ENCODE measurements at regions not wholly inside any gene's neighbourhood (a gene's known extent, or its start where the extent isn't known, plus 50 kb on each side); places are given as distances from the start of the nearest gene placed in this dataset.

DNA sequence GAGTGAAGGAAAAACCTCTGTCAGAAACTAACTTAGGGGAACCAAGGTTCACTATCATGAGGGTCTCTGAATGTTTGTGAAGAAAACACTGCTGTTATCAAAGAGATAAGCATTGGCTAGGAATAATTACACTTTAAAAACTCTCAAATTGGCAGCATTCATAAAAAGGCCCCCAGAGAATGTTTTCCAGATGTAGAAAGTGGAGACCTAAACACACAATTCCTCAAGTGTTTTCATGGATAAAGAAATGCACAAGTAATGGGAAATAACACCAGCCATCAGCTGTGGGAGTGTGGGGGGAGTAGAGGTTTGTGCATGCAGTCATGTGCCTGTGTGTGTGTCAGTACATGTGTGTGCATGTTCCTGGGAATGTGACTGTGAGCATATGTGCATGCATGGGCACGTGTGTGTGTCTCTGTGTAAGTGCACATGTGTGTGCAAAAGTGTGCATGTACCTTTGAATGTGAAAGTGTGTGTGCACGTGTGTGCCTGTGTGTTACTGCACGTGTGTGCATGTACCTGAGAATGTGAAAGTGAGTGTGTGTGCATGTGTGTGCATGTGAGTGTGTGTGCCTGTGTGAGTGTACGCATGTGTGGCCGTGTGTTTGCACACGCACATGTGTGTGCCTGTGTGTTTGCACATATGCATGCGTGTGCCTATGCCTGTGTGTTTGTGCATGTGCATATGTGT lies 854.3 kb upstream of the SALL3 start:
- no peak for DNase-seq (ENCODE audit: extremely low spot score)

DNA sequence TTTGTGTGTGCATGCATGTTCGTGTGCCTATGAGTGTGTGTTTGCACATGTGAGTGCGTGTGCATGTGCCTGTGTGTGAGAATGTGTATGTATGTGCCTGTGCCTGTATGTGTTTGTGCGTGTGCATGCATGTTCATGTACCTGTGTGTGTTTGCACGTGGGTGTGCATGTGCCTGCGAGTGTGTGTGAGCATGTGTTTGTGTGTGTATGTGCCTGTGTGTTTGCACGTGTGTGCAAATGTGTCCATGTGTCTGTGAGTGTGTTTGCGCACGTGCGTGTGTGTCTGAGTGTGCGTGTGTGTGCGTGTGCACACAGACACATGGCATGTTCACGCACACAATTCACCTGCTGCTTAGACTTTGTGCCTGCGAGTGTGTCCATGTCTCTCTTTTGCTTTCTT lies 853.5 kb upstream of the SALL3 start:
- Histone ChIP-seq H3K27ac (ENCODE audit: low read depth) (no peak overlapping the region), H3K36me3 (ENCODE audit: insufficient read depth) (no peaks in the 10 kb centered on the region), H3K4me1 (ENCODE audit: insufficient read depth) (no peaks in the 10 kb centered on the region), H3K4me3 (ENCODE audit: low read depth, low read length) (no peak overlapping the region)
- no peak for DNase-seq (ENCODE audit: extremely low spot score)
- 94% methylated on average over 13 of the region's 13 CpGs for WGBS

More for the DNA sequence above, 854.3 kb upstream of the SALL3 start:
- WGBS = 93% methylated on average over 7 of the region's 7 CpGs
- Histone ChIP-seq H3K4me3 (ENCODE audit: low read depth, low read length) (no peak overlapping the region), H3K27ac (ENCODE audit: low read depth) (no peak overlapping the region), H3K36me3 (ENCODE audit: insufficient read depth) (no peaks in the 10 kb centered on the region), H3K4me1 (ENCODE audit: insufficient read depth) (no peaks in the 10 kb centered on the region)

DNA sequence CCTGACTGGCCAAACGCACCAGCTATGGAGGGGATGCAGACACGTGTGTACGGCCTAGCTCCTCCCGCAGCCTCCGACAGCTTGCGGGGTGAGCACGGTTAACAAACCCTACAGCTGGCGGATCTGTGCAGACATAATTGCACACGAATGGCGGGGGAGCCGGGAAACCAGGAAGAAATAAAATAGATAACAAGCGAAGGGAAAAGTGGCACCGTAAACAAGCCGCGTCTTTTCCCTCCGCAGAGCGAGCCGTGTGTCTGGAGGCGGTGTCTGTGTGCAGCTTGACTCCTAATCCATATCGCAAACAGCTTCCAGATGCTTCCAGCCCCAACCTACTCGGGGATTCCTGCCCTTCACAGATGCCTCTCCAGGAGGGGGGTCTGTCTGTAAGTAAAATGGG lies 853.1 kb upstream of the SALL3 start:
- no peaks in the 10 kb centered on the region for H3K36me3 ChIP-seq (ENCODE audit: insufficient read depth)
- 32% methylated on average over 21 of the region's 21 CpGs for WGBS
- no peak overlapping the region for H3K27ac ChIP-seq (ENCODE audit: low read depth)
- DNase-seq (ENCODE audit: extremely low spot score) = no peak
- H3K4me3 ChIP-seq (ENCODE audit: low read depth, low read length) = no peak overlapping the region
- no peaks in the 10 kb centered on the region for H3K4me1 ChIP-seq (ENCODE audit: insufficient read depth)

DNA sequence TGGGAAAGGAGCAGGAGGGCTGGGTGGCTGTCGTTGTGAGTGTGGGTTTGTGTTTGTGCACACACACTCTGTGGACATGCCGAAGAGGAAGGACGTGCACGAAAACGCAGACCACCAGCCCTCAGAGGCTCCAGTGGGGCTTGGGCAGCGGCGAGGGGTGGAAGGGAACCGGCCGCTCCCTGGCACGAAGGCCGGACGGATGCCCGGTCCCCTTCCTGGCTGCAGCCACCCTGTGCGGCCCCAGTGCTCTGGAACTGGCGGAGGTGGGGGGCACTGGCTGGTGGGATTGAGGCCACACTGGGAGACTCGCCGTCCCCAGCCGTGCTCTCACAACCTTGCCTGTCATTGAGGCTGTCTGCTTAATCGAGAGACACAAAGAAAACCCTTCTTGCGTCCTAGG lies 852.6 kb upstream of the SALL3 start:
- Histone ChIP-seq H3K4me1 (ENCODE audit: insufficient read depth) (no peaks in the 10 kb centered on the region), H3K27ac (ENCODE audit: low read depth) (no peak overlapping the region)
- WGBS = 79% methylated on average over 20 of the region's 20 CpGs

DNA sequence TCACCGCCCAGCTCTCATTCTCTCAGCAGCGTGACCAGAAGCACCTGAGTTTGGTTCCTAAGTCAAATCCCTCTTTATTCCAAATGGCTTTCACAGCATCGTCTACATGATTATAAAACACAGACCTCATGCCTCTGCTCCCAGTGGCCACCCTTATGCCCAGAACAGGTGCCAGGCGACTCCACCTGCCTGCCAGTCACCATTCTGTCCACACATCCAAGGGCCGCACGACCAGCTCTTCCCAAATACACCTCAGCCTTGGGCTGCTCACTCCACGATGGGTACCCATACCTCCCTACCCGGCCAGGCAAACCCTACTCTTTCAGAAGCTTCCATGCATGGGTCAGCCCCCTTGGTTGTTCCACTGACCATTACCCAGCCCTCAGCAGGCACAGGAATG lies 851.6 kb upstream of the SALL3 start:
- no peaks in the 10 kb centered on the region for H3K36me3 ChIP-seq (ENCODE audit: insufficient read depth)
- DNase-seq (ENCODE audit: extremely low spot score) = no peak
- WGBS = 87% methylated on average over 8 of the region's 8 CpGs
- H3K27ac ChIP-seq (ENCODE audit: low read depth) = no peak overlapping the region
- no peaks in the 10 kb centered on the region for H3K4me1 ChIP-seq (ENCODE audit: insufficient read depth)
- H3K4me3 ChIP-seq (ENCODE audit: low read depth, low read length) = no peak overlapping the region

More for the DNA sequence above, 852.6 kb upstream of the SALL3 start:
- Histone ChIP-seq H3K4me3 (ENCODE audit: low read depth, low read length) (no peak overlapping the region), H3K36me3 (ENCODE audit: insufficient read depth) (no peaks in the 10 kb centered on the region)
- DNase-seq (ENCODE audit: extremely low spot score) = no peak

DNA sequence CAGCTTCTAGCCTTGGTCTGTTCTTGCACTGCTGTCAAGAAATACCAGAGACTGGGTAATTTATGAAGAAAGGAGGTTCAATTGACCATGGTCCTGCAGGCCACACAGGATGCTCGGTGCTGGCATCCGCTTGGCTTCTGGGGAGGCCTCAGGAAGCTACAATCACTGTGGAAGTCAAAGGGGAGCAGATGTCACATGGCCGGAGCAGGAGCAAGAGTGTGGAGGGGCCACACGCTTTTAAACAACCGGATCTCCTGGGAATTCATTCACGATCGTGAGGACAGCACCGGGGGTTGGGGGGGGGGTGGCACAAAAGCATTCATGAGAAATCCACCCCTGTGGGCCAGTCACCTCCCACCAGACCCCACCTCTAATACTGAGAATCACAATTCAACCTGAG lies 850.4 kb upstream of the SALL3 start:
- Histone ChIP-seq H3K27ac (ENCODE audit: low read depth) (no peak overlapping the region), H3K36me3 (ENCODE audit: insufficient read depth) (no peaks in the 10 kb centered on the region), H3K4me3 (ENCODE audit: low read depth, low read length) (no peak overlapping the region), H3K4me1 (ENCODE audit: insufficient read depth) (no peaks in the 10 kb centered on the region)
- DNase-seq (ENCODE audit: extremely low spot score) = no peak
- 86% methylated on average over 8 of the region's 8 CpGs for WGBS

DNA sequence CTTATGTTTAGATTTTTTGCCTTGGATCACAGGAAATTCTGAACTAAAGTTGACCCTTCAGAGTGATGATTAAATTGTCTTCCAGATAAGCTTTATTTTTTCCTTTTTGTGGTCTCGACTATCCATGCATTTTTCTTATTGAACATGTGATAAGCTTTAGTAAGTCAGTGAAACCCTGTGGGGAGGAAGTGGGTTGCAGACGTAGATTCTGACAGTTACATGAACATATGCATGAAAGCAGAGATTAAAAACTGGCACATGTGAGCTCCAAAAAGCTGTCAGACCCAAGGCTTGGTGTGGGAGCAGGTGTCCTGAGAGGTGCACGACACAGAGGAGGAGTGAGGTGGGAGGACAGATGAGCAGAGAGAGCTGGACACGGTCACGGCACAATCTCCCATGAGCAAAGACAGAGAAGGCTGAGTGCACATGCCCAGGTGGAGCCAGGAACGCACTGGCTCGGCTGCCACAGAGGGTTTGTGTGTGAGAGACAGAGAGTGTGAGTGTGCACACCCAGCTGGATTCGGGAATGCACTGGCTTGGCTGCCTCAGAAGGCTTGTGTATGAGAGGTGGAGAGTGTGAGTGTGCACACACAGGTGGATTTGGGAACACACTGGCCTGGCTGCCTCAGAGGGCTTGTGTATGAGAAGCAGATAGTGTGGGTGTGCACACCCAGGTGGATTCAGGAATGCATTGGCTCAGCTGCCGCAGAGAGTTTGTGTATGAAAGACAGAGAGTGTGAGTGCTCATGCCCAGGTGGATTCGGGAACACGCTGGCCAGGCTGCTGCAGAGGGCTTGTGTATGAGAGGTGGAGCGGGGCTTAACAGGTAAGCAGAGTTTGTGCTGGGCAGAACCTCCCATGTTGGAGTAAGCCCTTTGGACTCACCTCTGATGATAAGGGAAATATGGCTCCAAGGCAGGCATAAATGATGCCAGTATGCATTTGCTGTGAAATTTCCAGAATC lies 849.1 kb upstream of the SALL3 start:
- 44% methylated on average over 12 of the region's 12 CpGs for WGBS
- Histone ChIP-seq H3K27ac (ENCODE audit: low read depth) (no peak overlapping the region), H3K4me1 (ENCODE audit: insufficient read depth) (no peaks in the 10 kb centered on the region), H3K36me3 (ENCODE audit: insufficient read depth) (no peaks in the 10 kb centered on the region), H3K4me3 (ENCODE audit: low read depth, low read length) (no peak overlapping the region)
- no peak for DNase-seq (ENCODE audit: extremely low spot score)

DNA sequence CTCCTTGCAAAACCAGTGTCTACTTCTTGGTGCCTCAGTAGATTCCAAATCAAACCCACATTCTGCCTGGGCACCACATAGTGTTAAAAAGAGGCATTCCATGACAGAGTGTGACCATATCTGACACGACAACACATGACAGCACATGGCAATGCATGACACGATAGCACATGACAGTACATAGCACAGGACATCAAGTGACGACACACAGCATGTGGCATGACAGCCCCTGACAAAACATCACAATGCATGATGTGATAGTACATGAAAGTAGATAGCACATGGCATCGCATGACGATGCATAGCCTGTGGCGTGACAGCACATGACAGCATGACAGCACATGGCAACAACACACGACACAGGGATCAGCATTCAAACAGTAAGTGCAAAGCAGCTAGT lies 845.9 kb upstream of the SALL3 start:
- 84% methylated on average over 7 of the region's 7 CpGs for WGBS
- no peaks in the 10 kb centered on the region for H3K36me3 ChIP-seq (ENCODE audit: insufficient read depth)
- no peak overlapping the region for H3K4me3 ChIP-seq (ENCODE audit: low read depth, low read length)
- DNase-seq (ENCODE audit: extremely low spot score) = no peak
- H3K27ac ChIP-seq (ENCODE audit: low read depth) = no peak overlapping the region
- H3K4me1 ChIP-seq (ENCODE audit: insufficient read depth) = no peaks in the 10 kb centered on the region

DNA sequence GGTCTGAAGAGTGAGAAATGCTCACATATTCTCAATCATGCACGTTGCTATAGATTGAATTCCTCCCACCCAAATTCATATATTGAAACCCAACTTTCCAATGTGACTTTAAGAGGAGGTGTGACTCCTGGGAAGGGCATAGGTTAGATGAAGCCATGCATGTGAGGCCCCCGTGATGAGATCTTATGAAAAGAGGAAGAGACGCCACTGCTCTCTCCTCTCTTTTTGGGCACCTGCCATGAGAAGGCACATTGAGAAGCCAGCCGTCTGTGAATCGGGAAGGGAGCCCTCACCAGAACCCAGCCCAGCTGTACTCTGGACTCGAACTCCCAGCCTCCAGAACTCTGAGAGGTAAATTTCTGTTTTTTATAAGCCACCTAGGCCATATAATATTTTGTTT lies 842.6 kb upstream of the SALL3 start:
- Histone ChIP-seq H3K27ac (ENCODE audit: low read depth) (no peak overlapping the region), H3K4me3 (ENCODE audit: low read depth, low read length) (no peak overlapping the region), H3K4me1 (ENCODE audit: insufficient read depth) (no peaks in the 10 kb centered on the region), H3K36me3 (ENCODE audit: insufficient read depth) (no peaks in the 10 kb centered on the region)
- no peak for DNase-seq (ENCODE audit: extremely low spot score)
- WGBS = 85% methylated on average over 6 of the region's 6 CpGs

DNA sequence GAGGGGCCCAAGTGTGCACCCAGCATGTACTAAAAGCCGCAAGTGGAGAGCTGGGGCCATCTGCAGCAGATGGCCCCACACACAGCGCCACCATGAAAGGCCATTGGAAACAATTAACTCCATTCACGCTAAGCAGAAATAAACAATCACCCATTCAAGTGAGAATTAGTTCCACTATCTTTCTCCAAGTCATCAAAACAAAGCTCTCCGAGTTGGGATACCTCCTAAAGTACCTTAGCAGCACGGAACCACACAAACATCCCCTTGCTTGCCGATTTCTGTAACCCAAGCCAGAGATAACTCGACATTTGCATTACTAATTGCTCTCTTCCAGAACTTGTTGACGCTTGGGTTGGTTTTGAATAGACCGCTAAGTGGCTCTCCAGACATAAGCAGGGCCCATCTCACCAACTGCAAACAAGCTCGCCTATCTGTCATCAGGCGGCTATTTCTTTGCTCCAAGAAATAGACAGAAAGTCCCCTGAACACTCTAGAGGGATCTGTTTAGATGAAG lies 840.6 kb upstream of the SALL3 start:
- WGBS = 55% methylated on average over 11 of the region's 11 CpGs
- Histone ChIP-seq H3K36me3 (ENCODE audit: insufficient read depth) (no peaks in the 10 kb centered on the region), H3K27ac (ENCODE audit: low read depth) (no peak overlapping the region), H3K4me3 (ENCODE audit: low read depth, low read length) (no peak overlapping the region), H3K4me1 (ENCODE audit: insufficient read depth) (no peaks in the 10 kb centered on the region)
- no peak for DNase-seq (ENCODE audit: extremely low spot score)

DNA sequence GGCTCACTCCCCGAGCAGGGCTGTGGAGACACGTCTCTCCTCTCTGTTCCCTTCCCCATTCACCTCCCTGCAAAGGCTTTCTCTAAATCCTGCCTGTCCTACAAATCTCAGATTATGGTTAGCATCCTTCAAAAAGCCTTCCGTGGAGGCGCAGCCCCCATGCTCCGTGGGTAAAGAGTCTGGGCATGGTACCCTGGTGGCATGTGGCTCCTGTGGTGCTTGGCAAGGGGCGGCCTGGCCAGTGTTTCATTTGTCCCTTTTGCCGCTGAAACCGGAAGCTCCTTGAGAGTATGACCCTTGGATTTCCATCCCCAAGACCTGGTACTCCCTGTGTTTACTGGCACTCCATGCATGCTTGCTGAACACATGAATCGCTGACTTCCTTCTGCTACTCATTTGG lies 839.3 kb upstream of the SALL3 start:
- DNase-seq (ENCODE audit: extremely low spot score) = no peak
- Histone ChIP-seq H3K27ac (ENCODE audit: low read depth) (no peak overlapping the region), H3K4me3 (ENCODE audit: low read depth, low read length) (no peak overlapping the region), H3K4me1 (ENCODE audit: insufficient read depth) (no peaks in the 10 kb centered on the region), H3K36me3 (ENCODE audit: insufficient read depth) (no peaks in the 10 kb centered on the region)
- 87% methylated on average over 9 of the region's 9 CpGs for WGBS

DNA sequence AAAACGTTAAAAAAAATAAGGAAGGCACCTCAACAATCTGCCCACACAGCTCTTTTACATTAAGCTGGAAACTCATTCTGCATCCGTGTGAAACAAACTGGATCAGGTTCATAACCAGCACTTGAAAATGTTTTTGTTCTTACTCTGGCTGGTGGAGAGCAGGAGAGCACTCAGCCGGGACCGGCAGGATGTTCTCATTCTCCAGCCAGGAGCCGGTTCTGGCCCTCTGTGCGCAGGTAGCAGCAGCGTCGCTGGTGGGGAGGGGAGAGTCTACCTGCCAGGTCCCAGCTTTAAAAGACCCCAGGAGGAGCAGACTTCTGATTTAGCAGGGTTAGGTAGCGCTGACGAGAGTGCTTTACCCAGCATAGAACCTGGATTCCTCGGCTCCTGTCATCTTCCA lies 834.9 kb upstream of the SALL3 start:
- no peak for DNase-seq (ENCODE audit: extremely low spot score)
- WGBS = 68% methylated on average over 11 of the region's 11 CpGs
- Histone ChIP-seq H3K4me3 (ENCODE audit: low read depth, low read length) (no peak overlapping the region), H3K27ac (ENCODE audit: low read depth) (no peak overlapping the region), H3K4me1 (ENCODE audit: insufficient read depth) (no peaks in the 10 kb centered on the region), H3K36me3 (ENCODE audit: insufficient read depth) (no peaks in the 10 kb centered on the region)

DNA sequence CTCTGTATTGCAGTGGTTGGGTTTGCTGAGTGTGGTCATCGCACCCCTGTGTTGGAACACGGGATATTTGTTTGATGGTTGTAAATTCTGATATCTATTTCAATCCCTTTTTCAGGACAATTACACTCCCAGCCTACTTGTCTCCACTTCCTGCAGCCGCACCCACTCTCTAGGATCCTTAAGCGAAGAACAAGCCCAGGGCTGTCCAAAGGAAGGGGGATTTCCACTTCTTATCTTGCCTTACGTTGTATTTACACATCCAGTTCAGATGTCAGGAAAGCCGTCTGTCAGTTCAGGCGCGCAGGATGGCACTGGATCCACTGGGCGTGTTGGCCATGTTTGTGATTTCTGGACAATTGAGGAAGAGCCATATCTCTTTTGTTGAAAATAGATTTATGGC lies 834.5 kb upstream of the SALL3 start:
- H3K27ac ChIP-seq (ENCODE audit: low read depth) = no peak overlapping the region
- DNase-seq (ENCODE audit: extremely low spot score) = no peak
- no peaks in the 10 kb centered on the region for H3K36me3 ChIP-seq (ENCODE audit: insufficient read depth)
- H3K4me1 ChIP-seq (ENCODE audit: insufficient read depth) = no peaks in the 10 kb centered on the region
- WGBS = 71% methylated on average over 9 of the region's 9 CpGs
- H3K4me3 ChIP-seq (ENCODE audit: low read depth, low read length) = no peak overlapping the region
